ENCODE measurements at regions not wholly inside any gene's neighbourhood (a gene's known extent, or its start where the extent isn't known, plus 50 kb on each side); places are given as distances from the start of the nearest gene placed in this dataset.

- no peak for TF ChIP-seq CTCF (IDR thresholded peaks at IDR 0.05)
- TF ChIP-seq POLR2A (IDR thresholded peaks at IDR 0.05), result no peak
Measured at GRCh38 chr2:137897082-137897481, 67.2 kb upstream of the HNMT start.
